GM12875 (cell line): ENCODE measurements at regions not wholly inside any gene's neighbourhood (a gene's known extent, or its start where the extent isn't known, plus 50 kb on each side); places are given as distances from the start of the nearest gene placed in this dataset.
A peak's percentile ranks its signal among the peaks of the same experiment; 100 is the strongest.

ENCODE experiments used
- H3K4me3 ChIP-seq: one replicate; pipeline ENCODE4 v1.5.1; 2011; ENCODE audit warnings: low read depth, low read length, control low read depth
- CTCF ChIP-seq: IDR thresholded peaks from 2 replicates; pipeline ENCODE4 v1.5.1; 2011; ENCODE audit warnings: low read depth, mild to moderate bottlenecking, control low read depth, inconsistent platforms, low read length, moderate library complexity, borderline replicate concordance; ENCODE audit not compliant: insufficient read depth

GRCh38 chr2:64937687-64938491, 51.3 kb upstream of the SLC1A4 start:
- no peak for TF ChIP-seq CTCF
- peak overlapping the region; percentile 53 for H3K4me3 ChIP-seq

GRCh38 chr2:64938607-64939285, 50.5 kb upstream of the SLC1A4 start:
- no peak for TF ChIP-seq CTCF
- H3K4me3 ChIP-seq = peak overlapping the region; percentile 53

DNA sequence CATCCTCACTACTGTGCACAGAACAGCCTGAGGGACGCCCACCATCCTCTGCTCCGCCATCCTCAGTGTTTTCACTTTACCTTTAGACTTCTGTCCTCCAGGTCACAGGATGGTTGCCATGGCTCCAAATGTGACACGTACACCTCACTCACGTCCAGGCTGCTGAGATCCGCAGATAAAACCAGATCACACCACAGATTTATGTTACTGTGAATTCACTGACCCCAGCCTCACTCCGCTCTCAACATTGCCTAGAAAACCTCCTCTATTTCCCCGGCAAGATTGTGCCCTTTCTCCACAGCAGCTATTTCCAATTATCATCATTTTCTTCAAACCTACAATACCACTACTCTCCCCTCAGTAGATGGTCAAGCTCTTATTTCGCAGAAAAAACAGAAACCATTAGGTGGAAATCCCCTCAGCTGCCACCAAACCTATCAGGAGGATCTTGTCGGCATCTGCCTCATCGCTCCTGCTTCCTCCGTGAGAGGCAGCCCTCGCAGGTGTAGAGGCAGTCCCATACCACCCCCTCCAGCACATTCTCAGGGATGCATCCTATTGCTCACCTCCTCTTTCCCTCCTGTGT, 49.8 kb upstream of the SLC1A4 start:
- peak overlapping the region; percentile 53 for H3K4me3 ChIP-seq
- 0 out of 2 replicates have a peak, but pooled peaks have one; percentile 20 for TF ChIP-seq CTCF
